CD14-positive monocyte (primary cell): ENCODE measurements at regions not wholly inside any gene's neighbourhood (a gene's known extent, or its start where the extent isn't known, plus 50 kb on each side); places are given as distances from the start of the nearest gene placed in this dataset.
A peak's percentile ranks its signal among the peaks of the same experiment; 100 is the strongest.

Experiments
- DNase-seq, 3 donors: peaks; one replicate each; pipeline ENCODE4 v3.0.0-alpha.2; 2011 to 2022
- H2AFZ ChIP-seq: 2 replicates; pipeline ENCODE4 v1.6.0; 2012; ENCODE audit warnings: mild to moderate bottlenecking, low read depth, low read length, inconsistent platforms; ENCODE audit not compliant: insufficient read depth, poor library complexity, severe bottlenecking
- H3K27ac ChIP-seq, 2 donors: 1 replicate in 1 of 2; 2 replicates in 1 of 2; pipeline ENCODE4 v1.5.1; 2012 to 2013; ENCODE audit warnings: low read length in 2 of 2, control low read depth in 1 of 2, inconsistent platforms in 1 of 2, low read depth in 1 of 2, mild to moderate bottlenecking in 1 of 2
- H3K27me3 ChIP-seq, 2 donors: one replicate each; pipeline versions ENCODE4 v1.6.0 to v1.6.1; 2011 to 2013; ENCODE audit warnings: low read length in 2 of 2; ENCODE audit not compliant: control insufficient read depth in 2 of 2, insufficient read depth in 2 of 2
- H3K36me3 ChIP-seq, 2 donors: replicated peaks in 1 of 2; 1 replicate in 1 of 2; 2 replicates in 1 of 2; pipeline versions ENCODE4 v1.5.1 to v1.6.1; 2012 to 2013; ENCODE audit warnings: low read length in 2 of 2, control low read depth in 1 of 2, inconsistent platforms in 1 of 2, mild to moderate bottlenecking in 1 of 2; ENCODE audit not compliant: insufficient read depth in 2 of 2, control insufficient read depth in 1 of 2
- H3K4me1 ChIP-seq, 2 donors: 1 replicate in 1 of 2; 2 replicates in 1 of 2; pipeline versions ENCODE4 v1.5.1 to v1.6.1; 2012 to 2013; ENCODE audit warnings: low read length in 2 of 2, control low read depth in 1 of 2, inconsistent platforms in 1 of 2, mild to moderate bottlenecking in 1 of 2, moderate library complexity in 1 of 2; ENCODE audit not compliant: insufficient read depth in 2 of 2, control insufficient read depth in 1 of 2
- H3K4me2 ChIP-seq: replicated peaks from 2 replicates; pipeline ENCODE3; 2012; ENCODE audit warnings: low read length, moderate library complexity, mild to moderate bottlenecking; ENCODE audit not compliant: poor library complexity, severe bottlenecking; ENCODE audit errors: extremely low read depth
- H3K4me3 ChIP-seq, 3 experiments: fragments of 200-600 bp in 1 of 3; sonication (generic) in 1 of 3; replicated peaks in 1 of 3; 1 replicate in 2 of 3; 2 replicates in 1 of 3; pipeline ENCODE4 v1.5.1; 2011 to 2013; ENCODE audit warnings: low read length in 3 of 3, mild to moderate bottlenecking in 3 of 3, control low read depth in 2 of 3, low read depth in 2 of 3, inconsistent platforms in 1 of 3, moderate library complexity in 1 of 3
- H3K79me2 ChIP-seq: 2 replicates; pipeline ENCODE4 v1.6.0; 2012; ENCODE audit warnings: mild to moderate bottlenecking, control low read depth, inconsistent platforms, low read length, moderate library complexity; ENCODE audit not compliant: insufficient read depth
- H3K9ac ChIP-seq: 2 replicates; pipeline ENCODE4 v1.6.0; 2017; ENCODE audit warnings: low read length, mild to moderate bottlenecking; ENCODE audit not compliant: insufficient read depth, poor library complexity, severe bottlenecking
- H3K9me3 ChIP-seq, 2 donors: replicated peaks in 1 of 2; 1 replicate in 1 of 2; 2 replicates in 1 of 2; pipeline versions ENCODE4 v1.5.1 to v1.6.1; 2012 to 2013; ENCODE audit warnings: low read length in 2 of 2, control low read depth in 1 of 2; ENCODE audit not compliant: control insufficient read depth in 1 of 2, insufficient read depth in 1 of 2
- H4K20me1 ChIP-seq: 2 replicates; pipeline ENCODE4 v1.6.0; 2012; ENCODE audit warnings: mild to moderate bottlenecking, low read length, control low read depth, moderate library complexity; ENCODE audit not compliant: insufficient read depth
- H3K27ac Mint-ChIP-seq, 7 donors: one replicate each; pipeline ENCODE4 v1.8.0; 2020; ENCODE audit warnings: mild to moderate bottlenecking in 7 of 7, mixed read lengths in 7 of 7, moderate library complexity in 6 of 7, inconsistent platforms in 2 of 7
- H3K27me3 Mint-ChIP-seq, 3 donors: one replicate each; pipeline ENCODE4 v1.8.0; 2021 to 2022; ENCODE audit warnings: low read depth in 3 of 3, mild to moderate bottlenecking in 3 of 3, mixed read lengths in 3 of 3, moderate library complexity in 3 of 3, inconsistent platforms in 1 of 3
- H3K36me3 Mint-ChIP-seq, 2 donors: one replicate each; pipeline ENCODE4 v1.8.0; 2020; ENCODE audit warnings: mixed read lengths in 2 of 2, inconsistent platforms in 1 of 2, mild to moderate bottlenecking in 1 of 2
- H3K4me1 Mint-ChIP-seq: one replicate; pipeline ENCODE4 v1.8.0; 2020; ENCODE audit warnings: mild to moderate bottlenecking, mixed read lengths
- H3K4me3 Mint-ChIP-seq, 2 donors: one replicate each; pipeline ENCODE4 v1.8.0; 2020; ENCODE audit warnings: mild to moderate bottlenecking in 2 of 2, mixed read lengths in 2 of 2, moderate library complexity in 1 of 2
- H3K9me3 Mint-ChIP-seq, 7 donors: one replicate each; pipeline ENCODE4 v1.8.0; 2020 to 2022; ENCODE audit warnings: mixed read lengths in 7 of 7, mild to moderate bottlenecking in 6 of 7, moderate library complexity in 6 of 7, inconsistent platforms in 2 of 7
- CTCF ChIP-seq: fragments of 200-600 bp; IDR thresholded peaks from one replicate; pipeline ENCODE4 v1.8.0; 2022; ENCODE audit warnings: antibody characterized with exemption, mild to moderate bottlenecking
- WGBS: methylation state at CpG from one replicate; pipeline ENCODE4 v1.1.5; 2013; ENCODE audit warnings: missing lambda C conversion rate; ENCODE audit not compliant: insufficient coverage; 5-methylcytosine and 5-hydroxymethylcytosine counted together
- intact Hi-C, 2 donors: fragments of 100-400 bp; cut with micrococcal nuclease; formaldehyde crosslinking; loops; one replicate each; pipeline versions ENCODE4 v1.15.0 to v1.15.1; 2023

DNA sequence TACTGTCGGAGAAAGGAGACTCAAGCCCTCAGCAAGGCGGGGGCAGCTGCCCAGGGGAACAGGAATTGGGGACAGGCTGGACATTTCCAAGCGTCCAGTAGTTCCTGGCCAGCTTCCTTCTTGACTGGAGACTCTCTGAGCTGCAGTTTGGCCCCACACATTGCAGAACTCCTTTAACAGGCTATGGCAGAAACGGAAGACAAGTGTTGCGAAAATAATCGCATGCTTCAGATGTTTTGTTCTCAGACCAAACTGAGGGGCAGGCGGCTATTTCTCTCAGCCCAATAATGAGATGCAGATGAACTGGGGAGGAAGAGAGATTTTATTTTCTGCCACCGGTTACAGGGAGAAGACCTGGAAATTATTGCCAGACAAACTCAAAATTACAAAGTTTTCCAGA is 88.0 kb upstream of the PFKP start:
- Histone ChIP-seq H3K79me2 (no peaks in the 10 kb centered on the region), H3K27ac (peak overlapping the region in 1 of 2 donors; percentile 48), H3K9ac (no peak overlapping the region), H3K4me3 (no peak overlapping the region), H3K9me3 (no peaks in the 10 kb centered on the region), H2AFZ (no peak overlapping the region), H3K4me2 (peak overlapping the region; percentile 5), H3K4me1 (peaks cover 14 to 19% of the 10 kb centered on the region in 2 donors), H3K36me3 (no peaks in the 10 kb centered on the region), H3K27me3 (no peaks in the 10 kb centered on the region), H4K20me1 (no peaks in the 10 kb centered on the region)
- 32% methylated on average over 3 of the region's 8 CpGs for WGBS
- peak overlapping the region in 5 of 7 donors; percentile 10 to 64 (median 47) for H3K27ac Mint-ChIP-seq
- TF ChIP-seq CTCF, result no peak
- peaks cover 0 to 1% (median 0%) of the 10 kb centered on the region in 3 donors for H3K27me3 Mint-ChIP-seq
- no peaks in the 10 kb centered on the region for H3K36me3 Mint-ChIP-seq
- peaks cover 14% of the 10 kb centered on the region for H3K4me1 Mint-ChIP-seq
- DNase-seq, result peak; percentile 12 to 35 (median 30)
- H3K9me3 Mint-ChIP-seq, result no peaks in the 10 kb centered on the region
- intact Hi-C loops, result no loop called here
- H3K4me3 Mint-ChIP-seq, result no peak overlapping the region

GRCh38 chr10:2978574-2979273 is 88.6 kb upstream of the PFKP start:
- H3K4me3 ChIP-seq, result no peak overlapping the region
- H3K27ac Mint-ChIP-seq, result peak overlapping the region in 3 of 7 donors; percentile 10 to 53 (median 17)
- peaks cover 14% of the 10 kb centered on the region for H3K4me1 Mint-ChIP-seq
- H3K36me3 Mint-ChIP-seq, result no peaks in the 10 kb centered on the region
- H4K20me1 ChIP-seq, result no peaks in the 10 kb centered on the region
- WGBS, result 77% methylated on average over 4 of the region's 8 CpGs
- DNase-seq, result no peak
- TF ChIP-seq CTCF, result no peak
- peaks cover 0 to 1% (median 0%) of the 10 kb centered on the region in 3 donors for H3K27me3 Mint-ChIP-seq
- peak overlapping the region in 1 of 2 donors; percentile 48 for H3K27ac ChIP-seq
- no peaks in the 10 kb centered on the region for H3K79me2 ChIP-seq
- no peaks in the 10 kb centered on the region for H3K36me3 ChIP-seq
- no peak overlapping the region for H3K4me3 Mint-ChIP-seq
- H3K9me3 Mint-ChIP-seq, result no peaks in the 10 kb centered on the region
- H3K9ac ChIP-seq, result no peak overlapping the region
- no peaks in the 10 kb centered on the region for H3K27me3 ChIP-seq
- intact Hi-C loops, result no loop called here
- H3K9me3 ChIP-seq, result no peaks in the 10 kb centered on the region
- H3K4me2 ChIP-seq, result peak overlapping the region; percentile 5
- H3K4me1 ChIP-seq, result peaks cover 14 to 19% of the 10 kb centered on the region in 2 donors
- H2AFZ ChIP-seq, result no peak overlapping the region
